Heart left ventricle (tissue), 16 donors: ENCODE measurements at regions not wholly inside any gene's neighbourhood (a gene's known extent, or its start where the extent isn't known, plus 50 kb on each side); places are given as distances from the start of the nearest gene placed in this dataset.

Experiments
- ATAC-seq, 4 donors: fragments of 200-7000 bp; cut with Tn5 transposase; one replicate each; pipeline ENCODE4 v1.9.1; 2020 to 2022; ENCODE audit warnings: moderate library complexity in 4 of 4, mild to moderate bottlenecking in 3 of 4, moderate number of reproducible peaks in 1 of 4
- DNase-seq, 5 donors: peaks; one replicate each; pipeline ENCODE4 v3.0.0-alpha.2; 2020
- H3K27ac ChIP-seq, 12 donors: fragments of 200-600 bp; sonication (generic) in 4 of 12; one replicate each; pipeline versions ENCODE4 v1.5.0 to v1.8.0; 2016 to 2022; ENCODE audit warnings: mild to moderate bottlenecking in 2 of 12
- H3K27me3 ChIP-seq, 9 donors: fragments of 200-600 bp; sonication (generic) in 2 of 9; one replicate each; pipeline versions ENCODE4 v1.5.1 to v1.8.0; 2016 to 2022; ENCODE audit warnings: mild to moderate bottlenecking in 3 of 9
- H3K36me3 ChIP-seq, 9 donors: fragments of 200-600 bp; sonication (generic) in 2 of 9; one replicate each; pipeline versions ENCODE4 v1.5.0 to v1.8.0; 2018 to 2022; ENCODE audit warnings: mild to moderate bottlenecking in 2 of 9
- H3K4me1 ChIP-seq, 12 donors: fragments of 200-600 bp; sonication (generic) in 4 of 12; one replicate each; pipeline versions ENCODE4 v1.5.0 to v1.8.0; 2016 to 2022; ENCODE audit warnings: mild to moderate bottlenecking in 3 of 12
- H3K4me3 ChIP-seq, 12 donors: fragments of 200-600 bp; sonication (generic) in 4 of 12; one replicate each; pipeline versions ENCODE4 v1.5.0 to v1.8.0; 2017 to 2022; ENCODE audit warnings: mild to moderate bottlenecking in 9 of 12, moderate library complexity in 4 of 12
- H3K9me3 ChIP-seq, 12 donors: fragments of 200-600 bp; sonication (generic) in 4 of 12; one replicate each; pipeline versions ENCODE4 v1.5.0 to v1.8.0; 2016 to 2022; ENCODE audit warnings: mild to moderate bottlenecking in 1 of 12
- POLR2A ChIP-seq, 2 donors: fragments of 450-650 bp; IDR thresholded peaks; one replicate each; pipeline ENCODE4 v1.6.1; 2017; ENCODE audit warnings: antibody characterized with exemption in 2 of 2, mild to moderate bottlenecking in 2 of 2, moderate library complexity in 2 of 2
- WGBS, 4 donors: extraction: QIAGEN DNeasy Blood & Tissue Kit in 2 of 4; methylation state at CpG; one replicate each; pipeline versions ENCODE4 v1.1.5 to v1.1.7; 2013 to 2018; 5-methylcytosine and 5-hydroxymethylcytosine counted together
- intact Hi-C, 10 donors: fragments of 100-400 bp; cut with DNase I; formaldehyde crosslinking; loops; one replicate each; pipeline versions ENCODE4 v1.11.1 to v1.14.2; 2022
- TF ChIP-seq, protein P1 (sequence below), 12 donors: fragments of 200-600 bp; sonication (generic) in 4 of 12; IDR thresholded peaks; one replicate each; pipeline versions ENCODE4 v1.5.0 to v1.8.0; 2018 to 2022; ENCODE audit warnings: antibody characterized with exemption in 12 of 12, mild to moderate bottlenecking in 5 of 12
- donor health status: ischemic (EF 13 %, LVEDD 7.1; RV severe dilation, severe dysfunction).
- donor health status: healthy with polysubstance abuse.
- donor health status: DM: no; HTN: yes; CAD: no.
- donor health status: DM: no; HTN: no; CAD: no.
- donor health status: ischemic (EF 25% LVEDD 6.9; RV normal size, moderate dysfunction).
- donor health status: ischemic (EF 25% LVEDD 5.7; RV mildly dilated, moderate dysfunction).
- donor health status: healthy.
- donor health status: DM: yes; HTN: yes; CAD: no.
- donor health status: ischemic (EF 35%, LVEDD 5.7; RV mildly dilated, moderate dysfunction).
- donor health status: nonischemic (EF 11% LVEDD 7.7; RV severe dilation, severe dysfunction).
- donor health status: DM: yes; HTN: yes; CAD: no.
- donor health status: PGD.
- donor health status: ischemic (EF 29% LVEDD 5.4; RV normal size, mild dysfunction).
- donor health status: nonischemic (EF 23%, LVEDD 6.1; RV moderate dilation, normal function).

DNA sequence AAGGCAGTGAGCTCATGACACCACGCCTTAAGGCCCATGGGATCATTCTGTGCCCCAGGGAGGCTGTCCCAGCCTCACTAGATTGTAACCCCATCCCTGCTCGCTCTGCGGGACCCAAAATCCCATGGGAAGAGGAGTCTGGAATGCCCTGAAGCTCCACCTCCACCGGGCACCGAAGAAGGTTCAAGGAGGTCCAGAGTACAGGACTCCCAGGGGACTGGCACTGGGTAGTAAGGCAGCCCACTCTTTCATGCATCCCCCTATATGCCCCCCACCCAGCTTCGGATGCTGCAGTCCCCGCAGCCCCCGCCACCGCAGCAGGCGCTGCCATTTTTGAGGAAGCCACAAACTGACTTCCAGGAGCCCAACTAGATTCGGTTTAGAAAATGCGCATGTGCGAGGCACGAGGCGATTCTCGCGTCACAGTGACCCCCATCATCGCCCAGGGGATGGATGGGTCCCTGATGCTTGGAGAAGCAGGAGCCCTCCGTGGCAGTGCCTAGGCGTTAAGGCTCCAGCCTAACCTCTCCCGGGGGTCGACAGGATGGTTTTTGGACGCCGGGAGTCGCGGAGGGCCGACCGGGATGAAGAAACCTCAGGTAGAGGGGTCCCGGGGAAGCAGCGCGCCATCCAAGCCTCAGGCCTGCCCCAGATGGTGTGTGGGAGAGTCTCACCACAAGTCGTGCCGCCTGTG, 1681.0 kb downstream of the TP53TG3F start:
- H3K27me3 ChIP-seq: no peaks in the 10 kb centered on the region
- intact Hi-C loops: no loop called here
- peaks cover 0 to 16% (median 0%) of the 10 kb centered on the region in 12 donors for H3K9me3 ChIP-seq
- DNase-seq (no peak), ATAC-seq (no peak)
- no peaks in the 10 kb centered on the region for H3K36me3 ChIP-seq
- no peaks in the 10 kb centered on the region for H3K4me1 ChIP-seq
- 70 to 82% (median 76%) methylated on average over 23 to 33 of the region's 33 CpGs for WGBS, 4 donors
- TF ChIP-seq, protein P1, sequence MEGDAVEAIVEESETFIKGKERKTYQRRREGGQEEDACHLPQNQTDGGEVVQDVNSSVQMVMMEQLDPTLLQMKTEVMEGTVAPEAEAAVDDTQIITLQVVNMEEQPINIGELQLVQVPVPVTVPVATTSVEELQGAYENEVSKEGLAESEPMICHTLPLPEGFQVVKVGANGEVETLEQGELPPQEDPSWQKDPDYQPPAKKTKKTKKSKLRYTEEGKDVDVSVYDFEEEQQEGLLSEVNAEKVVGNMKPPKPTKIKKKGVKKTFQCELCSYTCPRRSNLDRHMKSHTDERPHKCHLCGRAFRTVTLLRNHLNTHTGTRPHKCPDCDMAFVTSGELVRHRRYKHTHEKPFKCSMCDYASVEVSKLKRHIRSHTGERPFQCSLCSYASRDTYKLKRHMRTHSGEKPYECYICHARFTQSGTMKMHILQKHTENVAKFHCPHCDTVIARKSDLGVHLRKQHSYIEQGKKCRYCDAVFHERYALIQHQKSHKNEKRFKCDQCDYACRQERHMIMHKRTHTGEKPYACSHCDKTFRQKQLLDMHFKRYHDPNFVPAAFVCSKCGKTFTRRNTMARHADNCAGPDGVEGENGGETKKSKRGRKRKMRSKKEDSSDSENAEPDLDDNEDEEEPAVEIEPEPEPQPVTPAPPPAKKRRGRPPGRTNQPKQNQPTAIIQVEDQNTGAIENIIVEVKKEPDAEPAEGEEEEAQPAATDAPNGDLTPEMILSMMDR (IDR thresholded peaks at IDR 0.05): no peak
- TF ChIP-seq POLR2A (IDR thresholded peaks at IDR 0.05): no peak
- H3K27ac ChIP-seq: no peak overlapping the region
- no peak overlapping the region for H3K4me3 ChIP-seq

DNA sequence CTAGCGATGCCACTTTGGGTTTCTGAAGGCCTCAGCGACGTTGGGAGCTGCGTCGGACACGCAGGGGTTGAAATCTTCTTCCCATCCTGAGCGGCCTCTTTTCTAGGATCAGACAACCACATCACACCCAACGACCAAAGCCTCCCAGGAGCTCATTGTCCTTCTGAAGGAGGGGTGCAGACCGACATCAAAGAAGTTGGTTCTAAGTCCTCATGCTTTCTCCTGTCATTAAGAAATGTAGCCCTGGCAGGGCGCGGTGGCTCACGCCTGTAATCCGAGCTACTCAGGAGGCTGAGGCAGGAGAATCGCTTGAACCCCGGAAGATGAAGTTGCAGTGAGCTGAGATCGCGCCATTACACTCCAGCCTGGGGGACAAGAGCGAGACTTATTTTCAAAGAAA, 1681.9 kb downstream of the TP53TG3F start:
- Histone ChIP-seq H3K27ac (no peak overlapping the region), H3K4me3 (no peak overlapping the region), H3K27me3 (no peaks in the 10 kb centered on the region), H3K9me3 (peaks cover 0 to 21% (median 0%) of the 10 kb centered on the region in 12 donors), H3K4me1 (no peaks in the 10 kb centered on the region), H3K36me3 (no peaks in the 10 kb centered on the region)
- DNase-seq (no peak), ATAC-seq (no peak)
- 79 to 83% (median 81%) methylated on average over 17 to 18 of the region's 18 CpGs for WGBS, 4 donors
- intact Hi-C loops: no loop called here
- TF ChIP-seq POLR2A (IDR thresholded peaks at IDR 0.05): no peak
- TF ChIP-seq, protein P1 (IDR thresholded peaks at IDR 0.05): no peak

DNA sequence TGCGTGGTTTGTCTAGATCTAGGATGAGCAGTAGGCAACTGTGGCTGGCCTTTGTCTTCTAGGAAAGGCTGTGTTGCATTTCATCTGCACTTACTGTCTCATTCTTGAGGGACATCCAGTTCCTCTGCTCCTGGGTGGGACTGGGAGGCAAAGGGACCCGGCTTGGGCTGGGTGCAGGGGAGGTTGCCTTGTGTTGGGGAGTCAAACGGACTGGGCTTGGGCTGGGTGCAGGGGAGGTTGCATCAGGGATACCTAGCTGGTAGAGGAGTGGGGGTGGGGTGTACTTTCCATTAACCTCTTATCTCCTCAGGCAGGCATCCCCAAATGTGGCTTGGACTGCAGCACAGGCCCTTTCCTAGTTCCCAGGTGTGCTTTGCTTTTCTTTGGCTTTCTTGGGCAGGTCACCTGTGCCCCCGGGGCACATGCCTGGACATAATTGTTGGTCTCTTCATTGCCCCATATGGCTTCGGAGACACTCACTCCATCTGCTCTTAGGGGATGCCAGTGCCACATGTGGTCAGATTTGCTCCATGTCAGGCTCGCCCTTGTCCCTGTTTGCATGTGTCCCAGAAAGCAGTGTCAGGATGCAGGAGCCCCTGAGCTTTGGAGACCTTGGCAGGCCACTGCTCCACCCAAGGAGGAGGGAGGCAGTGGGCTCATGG, 1682.9 kb downstream of the TP53TG3F start:
- intact Hi-C loops: no loop called here
- 53 to 64% (median 58%) methylated on average over 4 to 6 of the region's 6 CpGs for WGBS, 4 donors
- Histone ChIP-seq H3K4me3 (no peak overlapping the region), H3K27me3 (no peaks in the 10 kb centered on the region), H3K36me3 (no peaks in the 10 kb centered on the region), H3K27ac (no peak overlapping the region), H3K4me1 (no peaks in the 10 kb centered on the region), H3K9me3 (peaks cover 0 to 24% (median 0%) of the 10 kb centered on the region in 12 donors)
- ATAC-seq (no peak), DNase-seq (no peak)
- no peak for TF ChIP-seq POLR2A (IDR thresholded peaks at IDR 0.05)
- TF ChIP-seq, protein P1 (IDR thresholded peaks at IDR 0.05): no peak

DNA sequence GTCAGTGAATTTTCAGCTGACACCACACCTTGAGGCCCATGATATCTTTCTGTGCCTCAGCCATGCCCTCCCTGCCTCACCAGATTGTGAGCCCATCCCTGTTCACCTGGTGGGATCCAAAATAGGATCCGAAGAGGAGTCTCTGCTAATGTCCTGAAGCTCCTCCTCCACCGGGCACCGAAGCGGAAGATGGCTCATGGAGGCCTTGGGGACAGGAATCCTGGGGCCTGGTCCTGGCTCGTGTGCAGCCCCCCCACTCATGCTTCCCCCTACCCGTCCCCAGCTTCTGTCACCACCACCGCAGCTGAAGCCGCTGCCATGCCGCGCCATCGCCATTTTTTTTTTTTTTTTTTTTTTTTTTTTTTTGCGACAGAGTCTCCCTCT, 1683.4 kb downstream of the TP53TG3F start:
- Histone ChIP-seq H3K4me3 (no peak overlapping the region), H3K4me1 (no peaks in the 10 kb centered on the region), H3K27ac (no peak overlapping the region), H3K9me3 (peaks cover 0 to 29% (median 0%) of the 10 kb centered on the region in 12 donors), H3K36me3 (no peaks in the 10 kb centered on the region), H3K27me3 (no peaks in the 10 kb centered on the region)
- DNase-seq (no peak), ATAC-seq (no peak)
- 86 to 95% (median 93%) methylated on average over 12 of the region's 12 CpGs for WGBS, 4 donors
- intact Hi-C loops: no loop called here
- TF ChIP-seq, protein P1 (IDR thresholded peaks at IDR 0.05): no peak
- TF ChIP-seq POLR2A (IDR thresholded peaks at IDR 0.05): no peak
